ENCODE measurements at regions not wholly inside any gene's neighbourhood (a gene's known extent, or its start where the extent isn't known, plus 50 kb on each side); places are given as distances from the start of the nearest gene placed in this dataset.

- TF ChIP-seq CTCF (IDR thresholded peaks at IDR 0.05; ENCODE audit: low read depth, low read length), result no peak
- TF ChIP-seq EZH2phosphoT487 (IDR thresholded peaks at IDR 0.05; ENCODE audit: low read depth), result no peak
Observed at GRCh38 chr2:221948076-221948475, 350.7 kb downstream of the PAX3 start.
